ENCODE measurements at regions not wholly inside any gene's neighbourhood (a gene's known extent, or its start where the extent isn't known, plus 50 kb on each side); places are given as distances from the start of the nearest gene placed in this dataset.
A peak's percentile ranks its signal among the peaks of the same experiment; 100 is the strongest.

DNA sequence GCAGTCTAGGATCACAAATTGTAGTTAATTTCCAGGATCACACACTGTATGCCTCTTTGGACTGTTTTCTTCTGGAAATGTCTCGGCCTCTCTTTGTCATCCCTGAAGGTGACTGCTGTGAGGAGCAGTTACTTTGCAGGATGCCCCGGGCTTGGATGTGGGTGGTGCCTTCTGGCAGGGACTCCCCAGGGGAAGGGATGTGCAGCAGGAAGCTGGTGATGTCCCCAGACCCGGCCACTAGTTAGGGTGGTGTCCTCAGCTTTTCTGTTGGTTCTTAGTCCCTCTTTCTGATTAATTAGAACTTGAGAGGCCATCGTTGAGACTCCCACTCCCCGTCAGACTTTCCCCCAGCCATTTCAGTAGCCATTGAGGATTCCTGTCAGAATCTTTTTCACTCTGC, 286.6 kb upstream of the HDAC4 start:
- WGBS (ENCODE audit: insufficient coverage, low coverage, missing lambda C conversion rate), result 0% methylated on average over 4 of the region's 5 CpGs
- Histone ChIP-seq H3K9me1 (ENCODE audit: control insufficient read depth, insufficient read depth, low read length) (no peaks in the 10 kb centered on the region), H3K9ac (ENCODE audit: insufficient read depth in 1 of 2, low read depth in 2 of 2, low read length in 2 of 2) (no peak overlapping the region), H3K79me2 (ENCODE audit: control insufficient read depth, insufficient read depth, low read length) (no peaks in the 10 kb centered on the region), H3K27ac (ENCODE audit: extremely low read depth, low read depth, low read length) (no peak overlapping the region), H3K36me3 (ENCODE audit: control insufficient read depth, insufficient read depth, low read length) (no peaks in the 10 kb centered on the region), H2AFZ (ENCODE audit: low read depth, low read length) (no peak overlapping the region), H3K9me3 (replicated peaks; ENCODE audit: control insufficient read depth, insufficient read depth, low read depth, low read length) (no peaks in the 10 kb centered on the region), H4K20me1 (replicated peaks; ENCODE audit: control insufficient read depth, insufficient read depth, low read length) (no peaks in the 10 kb centered on the region), H3K4me1 (replicated peaks in 1 of 2; ENCODE audit: control insufficient read depth in 2 of 2, insufficient read depth in 2 of 2, low read length in 2 of 2) (peaks cover 0 to 8% of the 10 kb centered on the region in 2 experiments; a peak in 2 of 5 replicates), H3K4me3 (no peak overlapping the region), H3K27me3 (ENCODE audit: control insufficient read depth in 2 of 2, insufficient read depth in 2 of 2, low read length in 2 of 2) (peaks cover 2 to 42% of the 10 kb centered on the region in 2 experiments; a peak in 2 of 5 replicates), H3K4me2 (ENCODE audit: insufficient read depth, low read length) (no peak overlapping the region)
- BruUV-seq (replicated peaks), result no TSS peak
- ChIA-PET POLR2A (no interaction called here), CTCF (ENCODE audit: low intra/inter-chr PET ratio) (no interaction called here)
- DNase-seq (ENCODE audit: extremely low read depth in 1 of 4, low spot score in 3 of 4), result no peak
- no peak for ATAC-seq
- no peak for FAIRE-seq
- in situ Hi-C loops (cut with MboI), result no loop called here
- intact Hi-C loops (cut with micrococcal nuclease), result no loop called here
- TF ChIP-seq, protein P1, sequence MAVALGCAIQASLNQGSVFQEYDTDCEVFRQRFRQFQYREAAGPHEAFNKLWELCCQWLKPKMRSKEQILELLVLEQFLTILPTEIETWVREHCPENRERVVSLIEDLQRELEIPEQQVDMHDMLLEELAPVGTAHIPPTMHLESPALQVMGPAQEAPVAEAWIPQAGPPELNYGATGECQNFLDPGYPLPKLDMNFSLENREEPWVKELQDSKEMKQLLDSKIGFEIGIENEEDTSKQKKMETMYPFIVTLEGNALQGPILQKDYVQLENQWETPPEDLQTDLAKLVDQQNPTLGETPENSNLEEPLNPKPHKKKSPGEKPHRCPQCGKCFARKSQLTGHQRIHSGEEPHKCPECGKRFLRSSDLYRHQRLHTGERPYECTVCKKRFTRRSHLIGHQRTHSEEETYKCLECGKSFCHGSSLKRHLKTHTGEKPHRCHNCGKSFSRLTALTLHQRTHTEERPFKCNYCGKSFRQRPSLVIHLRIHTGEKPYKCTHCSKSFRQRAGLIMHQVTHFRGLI (CRISPR knock-in tag; IDR thresholded peaks at IDR 0.05), result no peak

DNA sequence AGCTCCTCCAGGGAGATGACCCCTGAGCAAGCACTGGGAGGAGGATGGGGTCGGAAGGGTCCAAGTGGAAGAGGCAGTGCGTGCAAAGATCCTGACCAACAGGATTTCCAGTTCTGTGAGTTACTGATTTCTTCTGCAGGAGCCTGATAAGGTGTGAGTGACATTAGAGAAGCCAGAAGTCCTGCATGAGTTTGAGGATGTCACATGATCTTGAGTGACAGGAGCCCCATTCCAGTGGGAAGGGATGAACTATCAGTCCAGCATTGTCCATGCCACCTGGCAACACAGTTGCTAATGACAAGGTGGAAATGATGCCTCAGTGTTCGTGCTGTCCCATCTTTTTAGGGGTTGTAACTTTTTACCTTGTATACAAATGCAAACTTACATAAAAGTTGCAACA, 285.1 kb upstream of the HDAC4 start:
- DNase-seq (ENCODE audit: extremely low read depth in 1 of 4, low spot score in 3 of 4) (peak in 1 of 4 experiments; percentile 6), ATAC-seq (no peak), FAIRE-seq (no peak)
- ChIA-PET CTCF (ENCODE audit: low intra/inter-chr PET ratio) (no interaction called here), POLR2A (interaction anchor here (0.8 kb wide), 1 partner anchor 441 kb away, joined by 4 read pairs; no protein-coding TSS in a partner anchor)
- H3K36me3 ChIP-seq (ENCODE audit: control insufficient read depth, insufficient read depth, low read length), result no peaks in the 10 kb centered on the region
- BruUV-seq (replicated peaks), result no TSS peak
- WGBS (ENCODE audit: insufficient coverage, low coverage, missing lambda C conversion rate), result 0% methylated on average over 1 of the region's 3 CpGs
- no peak overlapping the region for H3K9ac ChIP-seq (ENCODE audit: insufficient read depth in 1 of 2, low read depth in 2 of 2, low read length in 2 of 2)
- in situ Hi-C loops (cut with MboI), result no loop called here
- no peaks in the 10 kb centered on the region for H3K9me3 ChIP-seq (replicated peaks; ENCODE audit: control insufficient read depth, insufficient read depth, low read depth, low read length)
- no peak overlapping the region for H3K27ac ChIP-seq (ENCODE audit: extremely low read depth, low read depth, low read length)
- no peak overlapping the region for H3K4me2 ChIP-seq (ENCODE audit: insufficient read depth, low read length)
- H3K4me3 ChIP-seq, result no peak overlapping the region
- H3K4me1 ChIP-seq (replicated peaks in 1 of 2; ENCODE audit: control insufficient read depth in 2 of 2, insufficient read depth in 2 of 2, low read length in 2 of 2), result peaks cover 0 to 4% of the 10 kb centered on the region in 2 experiments; a peak in 1 of 5 replicates
- no peaks in the 10 kb centered on the region for H3K9me1 ChIP-seq (ENCODE audit: control insufficient read depth, insufficient read depth, low read length)
- intact Hi-C loops (cut with micrococcal nuclease), result no loop called here
- no peaks in the 10 kb centered on the region for H4K20me1 ChIP-seq (replicated peaks; ENCODE audit: control insufficient read depth, insufficient read depth, low read length)
- H3K27me3 ChIP-seq (ENCODE audit: control insufficient read depth in 2 of 2, insufficient read depth in 2 of 2, low read length in 2 of 2), result peaks cover 0 to 28% of the 10 kb centered on the region in 2 experiments; a peak in 2 of 5 replicates
- H3K79me2 ChIP-seq (ENCODE audit: control insufficient read depth, insufficient read depth, low read length), result no peaks in the 10 kb centered on the region
- H2AFZ ChIP-seq (ENCODE audit: low read depth, low read length), result no peak overlapping the region
- TF ChIP-seq CBFA2T3 (IDR thresholded peaks at IDR 0.05), result peak; percentile 47
- no peak for TF ChIP-seq ZBTB5 (IDR thresholded peaks at IDR 0.05)
- no peak for TF ChIP-seq ZNF707 (CRISPR knock-in tag; conservative IDR thresholded peaks at IDR 0.05)
- no peak for TF ChIP-seq GATA2 (CRISPR knock-in tag; IDR thresholded peaks at IDR 0.05)
- TF ChIP-seq ZKSCAN8 (CRISPR knock-in tag; IDR thresholded peaks at IDR 0.05), result no peak
- TF ChIP-seq PKNOX1 (IDR thresholded peaks at IDR 0.05), result peak; percentile 94
- TF ChIP-seq, protein P2, sequence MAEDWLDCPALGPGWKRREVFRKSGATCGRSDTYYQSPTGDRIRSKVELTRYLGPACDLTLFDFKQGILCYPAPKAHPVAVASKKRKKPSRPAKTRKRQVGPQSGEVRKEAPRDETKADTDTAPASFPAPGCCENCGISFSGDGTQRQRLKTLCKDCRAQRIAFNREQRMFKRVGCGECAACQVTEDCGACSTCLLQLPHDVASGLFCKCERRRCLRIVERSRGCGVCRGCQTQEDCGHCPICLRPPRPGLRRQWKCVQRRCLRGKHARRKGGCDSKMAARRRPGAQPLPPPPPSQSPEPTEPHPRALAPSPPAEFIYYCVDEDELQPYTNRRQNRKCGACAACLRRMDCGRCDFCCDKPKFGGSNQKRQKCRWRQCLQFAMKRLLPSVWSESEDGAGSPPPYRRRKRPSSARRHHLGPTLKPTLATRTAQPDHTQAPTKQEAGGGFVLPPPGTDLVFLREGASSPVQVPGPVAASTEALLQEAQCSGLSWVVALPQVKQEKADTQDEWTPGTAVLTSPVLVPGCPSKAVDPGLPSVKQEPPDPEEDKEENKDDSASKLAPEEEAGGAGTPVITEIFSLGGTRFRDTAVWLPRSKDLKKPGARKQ (CRISPR knock-in tag; IDR thresholded peaks at IDR 0.05), result no peak
